ENCODE measurements at regions not wholly inside any gene's neighbourhood (a gene's known extent, or its start where the extent isn't known, plus 50 kb on each side); places are given as distances from the start of the nearest gene placed in this dataset.

- no peak for TF ChIP-seq CTCF (IDR thresholded peaks at IDR 0.05)
- TF ChIP-seq EZH2 (IDR thresholded peaks at IDR 0.05; ENCODE audit: borderline replicate concordance, insufficient read depth, low read depth, low read length, poor library complexity, severe bottlenecking), result no peak
Observed at GRCh38 chr10:64786989-64787388, 1265.8 kb downstream of the REEP3 start.

Data from B cell (primary cell).